VCaP (cell line): ENCODE measurements at regions not wholly inside any gene's neighbourhood (a gene's known extent, or its start where the extent isn't known, plus 50 kb on each side); places are given as distances from the start of the nearest gene placed in this dataset.
A peak's percentile ranks its signal among the peaks of the same experiment; 100 is the strongest.
"Not testable (repeated sequence)": the region's sequence is repeated elsewhere in the genome, so short reads cannot be mapped to it uniquely, and the experiment has no call there.

Experiments used
- H3K27ac ChIP-seq: fragments of 450-650 bp; 2 replicates; pipeline ENCODE4 v1.5.1; 2017
- TF ChIP-seq, protein P1 (sequence below): fragments of 450-650 bp; conservative IDR thresholded peaks from 2 replicates; pipeline ENCODE4 v1.5.1; 2017; ENCODE audit warnings: mild to moderate bottlenecking, moderate library complexity

GRCh38 chr9:81070689-81071088, 618.7 kb downstream of the TLE1 start:
- TF ChIP-seq, protein P1, sequence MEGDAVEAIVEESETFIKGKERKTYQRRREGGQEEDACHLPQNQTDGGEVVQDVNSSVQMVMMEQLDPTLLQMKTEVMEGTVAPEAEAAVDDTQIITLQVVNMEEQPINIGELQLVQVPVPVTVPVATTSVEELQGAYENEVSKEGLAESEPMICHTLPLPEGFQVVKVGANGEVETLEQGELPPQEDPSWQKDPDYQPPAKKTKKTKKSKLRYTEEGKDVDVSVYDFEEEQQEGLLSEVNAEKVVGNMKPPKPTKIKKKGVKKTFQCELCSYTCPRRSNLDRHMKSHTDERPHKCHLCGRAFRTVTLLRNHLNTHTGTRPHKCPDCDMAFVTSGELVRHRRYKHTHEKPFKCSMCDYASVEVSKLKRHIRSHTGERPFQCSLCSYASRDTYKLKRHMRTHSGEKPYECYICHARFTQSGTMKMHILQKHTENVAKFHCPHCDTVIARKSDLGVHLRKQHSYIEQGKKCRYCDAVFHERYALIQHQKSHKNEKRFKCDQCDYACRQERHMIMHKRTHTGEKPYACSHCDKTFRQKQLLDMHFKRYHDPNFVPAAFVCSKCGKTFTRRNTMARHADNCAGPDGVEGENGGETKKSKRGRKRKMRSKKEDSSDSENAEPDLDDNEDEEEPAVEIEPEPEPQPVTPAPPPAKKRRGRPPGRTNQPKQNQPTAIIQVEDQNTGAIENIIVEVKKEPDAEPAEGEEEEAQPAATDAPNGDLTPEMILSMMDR, result no peak
- peak overlapping the region; percentile 35 for H3K27ac ChIP-seq

- no peak overlapping the region; the same call in 1 of the 2 replicates for H3K27ac ChIP-seq
- TF ChIP-seq, protein P1, result no peak
Observed at GRCh38 chr9:81069923-81070322, 619.4 kb downstream of the TLE1 start.

DNA sequence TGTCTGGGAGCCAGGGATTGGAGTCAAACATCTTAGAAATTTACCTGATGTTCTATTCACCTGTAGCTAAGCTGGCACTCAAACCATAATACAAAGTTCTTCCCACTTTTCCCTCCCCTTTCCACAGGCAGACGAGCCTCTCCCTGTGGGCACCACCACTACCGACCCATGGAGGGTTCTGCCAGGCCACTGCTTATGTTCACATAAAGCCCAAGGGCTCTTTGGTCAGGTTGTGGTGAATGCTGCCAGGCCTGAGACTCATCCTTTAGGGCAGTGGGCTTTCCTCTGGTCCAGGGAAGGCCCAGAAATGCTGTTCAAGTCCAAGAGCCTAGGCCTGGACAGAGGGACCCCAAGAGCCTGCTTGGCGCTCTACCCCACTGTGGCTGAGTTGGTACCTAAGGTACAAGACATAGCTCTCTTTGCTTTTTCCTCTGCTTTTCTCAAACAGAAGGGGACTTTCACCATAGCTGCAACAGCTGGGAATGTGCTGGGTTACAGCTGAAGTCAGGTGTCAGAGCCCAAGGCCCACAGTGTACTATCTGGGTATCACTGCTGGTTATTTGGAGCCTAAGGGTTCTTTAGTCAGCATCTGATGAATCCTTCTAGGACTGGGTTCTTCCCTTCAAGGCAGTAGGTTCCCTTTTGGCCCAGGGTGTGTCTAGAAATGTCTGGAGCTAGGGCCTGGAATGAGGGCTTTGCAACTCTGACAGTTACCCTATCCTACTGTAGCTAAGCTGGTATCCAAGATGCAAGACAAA, 620.1 kb downstream of the TLE1 start:
- TF ChIP-seq, protein P1, result no peak
- H3K27ac ChIP-seq, result no peak overlapping the region

- not testable (repeated sequence) for H3K27ac ChIP-seq
Observed at GRCh38 chr9:81062995-81063394, 626.4 kb downstream of the TLE1 start.

DNA sequence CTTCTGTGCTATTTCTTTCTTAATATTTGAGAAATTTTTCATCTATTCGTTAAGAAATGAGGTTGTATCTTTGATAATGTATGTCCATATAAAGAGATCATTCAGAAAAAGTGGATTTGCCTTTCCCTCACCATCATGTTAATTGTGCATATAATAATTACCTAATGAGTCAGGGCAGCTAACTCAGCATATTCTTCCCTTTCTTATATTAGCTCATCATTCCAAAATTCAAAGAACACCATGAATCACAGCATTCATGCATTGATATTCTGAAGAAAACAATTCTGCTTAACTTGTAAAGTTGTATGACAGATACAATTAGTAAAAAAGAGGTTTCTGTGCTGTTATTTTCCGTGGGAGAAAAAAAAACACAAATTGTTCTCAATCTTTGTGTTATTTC, 630.6 kb downstream of the TLE1 start:
- no peak overlapping the region for H3K27ac ChIP-seq
- TF ChIP-seq, protein P1, result no peak

DNA sequence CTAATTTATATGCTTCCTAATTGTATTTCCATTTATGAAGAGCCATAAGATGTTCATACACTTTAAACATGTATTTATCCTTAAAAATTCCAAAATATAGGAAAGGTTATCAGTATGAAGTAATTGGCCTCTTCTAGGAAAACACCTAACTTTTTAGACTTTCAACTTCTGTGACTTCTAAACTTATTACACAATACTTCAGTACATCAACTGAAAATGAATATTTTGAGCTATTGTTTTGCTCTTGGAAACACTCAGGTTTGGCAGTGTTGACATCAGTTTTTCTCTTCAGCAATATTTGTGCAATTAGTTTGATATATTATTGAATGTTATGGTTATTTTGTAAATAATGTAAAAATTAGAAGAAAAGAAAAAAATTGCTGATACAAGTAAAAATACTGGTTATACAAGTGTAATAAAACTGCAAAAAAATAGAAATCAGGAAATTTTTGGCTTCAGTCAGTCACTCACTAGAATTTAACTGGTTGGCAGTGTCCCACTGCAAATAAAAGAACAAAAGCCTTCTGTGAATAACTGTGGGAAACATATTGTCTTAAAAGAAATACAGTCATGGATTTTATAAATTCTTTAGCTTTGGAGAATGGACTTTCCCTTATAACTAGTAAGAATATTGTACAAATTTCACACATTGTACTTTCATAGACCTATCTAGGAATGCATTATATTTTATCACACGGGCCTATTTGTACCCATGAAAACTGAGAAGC, 635.9 kb downstream of the TLE1 start:
- TF ChIP-seq, protein P1, result no peak
- H3K27ac ChIP-seq, result no peak overlapping the region

DNA sequence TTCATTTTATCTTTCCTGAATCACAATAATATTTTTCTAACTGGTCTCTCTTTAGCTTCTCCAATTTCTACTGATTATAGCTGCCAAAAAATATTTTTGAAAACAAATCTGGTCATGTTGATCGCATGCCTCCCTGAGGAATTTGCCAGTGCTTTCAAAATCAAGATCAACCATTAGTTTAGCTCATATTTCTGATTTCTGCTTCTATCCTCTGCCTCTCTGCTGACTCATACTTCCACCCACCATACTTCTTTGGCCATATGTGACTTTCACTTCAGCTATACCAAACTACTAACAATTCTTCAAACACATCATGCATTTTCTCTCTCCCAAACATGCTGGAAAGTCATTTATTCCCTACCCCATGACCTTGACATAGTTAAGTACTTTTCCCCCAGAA, 636.5 kb downstream of the TLE1 start:
- H3K27ac ChIP-seq, result no peak overlapping the region
- TF ChIP-seq, protein P1, result no peak

DNA sequence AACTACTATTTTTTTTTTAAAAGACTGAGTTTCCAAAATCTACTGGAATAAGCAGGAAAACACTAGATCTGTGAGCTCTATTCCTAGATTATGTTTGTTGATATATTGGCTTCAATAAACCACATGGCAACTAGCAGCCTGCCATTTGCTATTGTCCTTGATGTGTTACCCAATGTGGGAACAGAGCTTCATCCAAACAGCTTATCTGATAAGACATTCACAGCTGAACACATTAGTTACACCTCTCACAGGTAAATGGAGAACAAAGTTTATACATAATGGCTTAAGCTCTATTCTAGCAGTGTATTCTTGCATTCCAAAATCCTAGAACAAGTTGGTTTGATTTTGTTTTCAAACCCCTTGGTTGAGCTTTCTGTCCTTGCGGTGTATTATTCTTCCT, 642.1 kb downstream of the TLE1 start:
- no peak overlapping the region for H3K27ac ChIP-seq
- TF ChIP-seq, protein P1, result no peak
